ENCODE measurements at regions not wholly inside any gene's neighbourhood (a gene's known extent, or its start where the extent isn't known, plus 50 kb on each side); places are given as distances from the start of the nearest gene placed in this dataset.

DNA sequence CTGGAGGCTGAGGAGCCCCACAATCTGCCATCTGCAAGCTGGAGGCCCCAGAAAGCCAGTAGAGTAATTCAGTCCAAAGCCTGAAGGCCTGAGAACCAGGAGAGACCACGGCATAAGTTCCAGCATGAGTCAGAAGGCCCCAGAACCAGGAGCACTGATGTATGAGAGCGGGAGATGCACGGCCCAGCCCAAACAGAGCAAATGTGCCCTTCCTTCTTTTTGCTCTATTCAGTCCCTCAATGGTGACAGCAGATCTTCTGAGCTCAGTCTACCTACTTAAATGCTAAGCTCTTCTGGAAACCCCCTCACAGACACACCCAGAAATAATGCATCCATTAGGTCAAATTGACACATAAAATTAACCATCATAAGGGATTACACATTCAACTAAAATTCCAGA, 277.6 kb downstream of the ATPSCKMT start:
- H3K4me3 ChIP-seq (ENCODE audit: low read depth, low read length), result no peak overlapping the region
- TF ChIP-seq CTCF (IDR thresholded peaks at IDR 0.05; ENCODE audit: low read depth, low read length), result no peak

- H3K4me3 ChIP-seq (ENCODE audit: low read depth, low read length), result no peak overlapping the region
- TF ChIP-seq CTCF (IDR thresholded peaks at IDR 0.05; ENCODE audit: low read depth, low read length), result no peak
Measured at GRCh38 chr5:9971301-9971700, 278.4 kb downstream of the ATPSCKMT start.

DNA sequence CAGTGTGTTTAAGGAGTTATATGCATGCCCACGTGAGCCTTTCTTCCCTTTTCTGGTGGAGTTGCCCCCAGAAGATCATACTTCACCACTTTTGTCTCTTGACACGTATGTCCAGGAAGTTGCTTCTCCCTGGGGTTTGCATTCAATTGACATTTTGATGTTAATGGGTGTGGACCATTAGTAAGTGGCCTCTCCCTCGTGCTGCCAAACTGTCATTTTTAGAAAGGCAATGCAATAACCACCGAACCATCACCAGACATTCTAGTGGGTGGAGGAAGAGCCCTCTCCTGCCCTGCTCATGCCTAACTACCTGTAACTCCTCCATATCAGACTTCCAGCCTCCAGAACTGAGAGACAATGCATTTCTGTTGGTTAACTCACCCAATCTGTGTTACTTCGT, 290.8 kb downstream of the ATPSCKMT start:
- H3K4me3 ChIP-seq (ENCODE audit: low read depth, low read length), result no peak overlapping the region
- no peak for TF ChIP-seq CTCF (IDR thresholded peaks at IDR 0.05; ENCODE audit: low read depth, low read length)

DNA sequence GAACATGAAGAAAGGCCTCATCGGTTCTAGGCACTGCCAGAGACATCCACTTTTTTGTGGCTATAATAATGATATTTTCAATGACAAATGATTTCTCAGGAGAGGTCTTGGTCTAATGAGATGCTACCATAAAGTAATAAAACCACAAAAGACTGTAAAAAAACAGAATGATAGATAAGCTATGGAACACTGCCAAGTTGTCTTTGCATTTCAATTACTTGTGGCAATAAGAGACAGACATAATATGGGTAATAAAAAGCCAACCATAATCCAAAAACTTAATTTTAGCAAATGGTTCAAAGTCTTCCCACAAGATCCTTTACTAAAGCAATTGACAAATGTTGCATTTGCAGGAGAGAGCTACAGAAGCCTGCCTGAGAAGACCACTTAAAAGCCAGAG, 292.5 kb downstream of the ATPSCKMT start:
- no peak for TF ChIP-seq CTCF (IDR thresholded peaks at IDR 0.05; ENCODE audit: low read depth, low read length)
- no peak overlapping the region for H3K4me3 ChIP-seq (ENCODE audit: low read depth, low read length)

DNA sequence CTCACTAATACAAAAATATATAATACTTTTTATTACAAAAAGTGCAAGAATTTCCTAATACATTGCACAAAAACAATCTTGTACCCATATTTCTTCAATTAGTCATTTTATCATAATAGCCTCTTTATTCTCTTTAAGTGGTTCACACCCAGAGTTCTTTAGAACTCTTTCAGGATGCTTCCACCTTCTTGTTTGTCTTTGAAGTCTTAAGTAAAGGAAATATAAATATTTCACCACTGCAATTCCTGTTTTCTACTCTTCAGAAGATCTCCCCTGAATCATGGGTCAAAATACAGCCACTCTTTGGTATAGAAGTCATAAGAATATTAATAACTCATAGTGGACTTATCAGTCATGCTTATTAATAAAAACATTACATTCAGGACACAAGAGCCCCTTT, 293.0 kb downstream of the ATPSCKMT start:
- TF ChIP-seq CTCF (IDR thresholded peaks at IDR 0.05; ENCODE audit: low read depth, low read length), result no peak

GRCh38 chr5:9955586-9955985, 294.1 kb downstream of the ATPSCKMT start:
- no peak overlapping the region for H3K4me3 ChIP-seq (ENCODE audit: low read depth, low read length)
- no peak for TF ChIP-seq CTCF (IDR thresholded peaks at IDR 0.05; ENCODE audit: low read depth, low read length)

More for the DNA sequence above, 293.0 kb downstream of the ATPSCKMT start:
- no peak overlapping the region for H3K4me3 ChIP-seq (ENCODE audit: low read depth, low read length)

- TF ChIP-seq CTCF (IDR thresholded peaks at IDR 0.05; ENCODE audit: low read depth, low read length), result no peak
- no peak overlapping the region for H3K4me3 ChIP-seq (ENCODE audit: low read depth, low read length)
Measured at GRCh38 chr5:9954869-9955268, 294.8 kb downstream of the ATPSCKMT start.

Measured in WI38 (cell line).